ENCODE measurements at regions not wholly inside any gene's neighbourhood (a gene's known extent, or its start where the extent isn't known, plus 50 kb on each side); places are given as distances from the start of the nearest gene placed in this dataset.
A peak's percentile ranks its signal among the peaks of the same experiment; 100 is the strongest.

GRCh38 chr7:131020759-131021261, 286.8 kb upstream of the KLF14 start:
- 80% methylated on average over 7 of the region's 7 CpGs for WGBS (ENCODE audit: insufficient coverage, low coverage, low lambda C conversion rate, missing lambda C conversion rate)
- Histone ChIP-seq H3K4me3 (no peak overlapping the region), H3K9me3 (no peaks in the 10 kb centered on the region), H3K36me3 (no peaks in the 10 kb centered on the region), H3K27me3 (no peaks in the 10 kb centered on the region), H3K4me1 (peaks cover 0 to 7% (median 0%) of the 10 kb centered on the region in 4 donors), H3K27ac (no peak overlapping the region)
- ATAC-seq: no peak
- intact Hi-C loops (cut with DNase I): no loop called here
- no peak for TF ChIP-seq CTCF (IDR thresholded peaks at IDR 0.05)
- TF ChIP-seq POLR2A (IDR thresholded peaks at IDR 0.05): no peak
- DNase-seq: no peak

GRCh38 chr7:131021460-131021859, 287.5 kb upstream of the KLF14 start:
- Histone ChIP-seq H3K4me1 (peaks cover 0 to 5% (median 0%) of the 10 kb centered on the region in 4 donors), H3K27ac (no peak overlapping the region), H3K4me3 (no peak overlapping the region), H3K36me3 (no peaks in the 10 kb centered on the region), H3K9me3 (no peaks in the 10 kb centered on the region), H3K27me3 (no peaks in the 10 kb centered on the region)
- ATAC-seq: peak in 1 of 4 donors; percentile 17
- intact Hi-C loops (cut with DNase I): no loop called here
- no peak for DNase-seq
- TF ChIP-seq CTCF (IDR thresholded peaks at IDR 0.05) (no peak), POLR2A (IDR thresholded peaks at IDR 0.05) (no peak)
- 61% methylated on average over 4 of the region's 5 CpGs for WGBS (ENCODE audit: insufficient coverage, low coverage, low lambda C conversion rate, missing lambda C conversion rate)

- no peaks in the 10 kb centered on the region for H3K36me3 ChIP-seq
- DNase-seq: no peak
- peaks cover 0 to under 1% (median 0%) of the 10 kb centered on the region in 4 donors for H3K4me1 ChIP-seq
- H3K27me3 ChIP-seq: no peaks in the 10 kb centered on the region
- no peaks in the 10 kb centered on the region for H3K9me3 ChIP-seq
- no peak overlapping the region for H3K27ac ChIP-seq
- intact Hi-C loops (cut with DNase I): no loop called here
- TF ChIP-seq POLR2A (IDR thresholded peaks at IDR 0.05): no peak
- no peak for TF ChIP-seq CTCF (IDR thresholded peaks at IDR 0.05)
- H3K4me3 ChIP-seq: no peak overlapping the region
- ATAC-seq: no peak
- 61% methylated on average over 7 of the region's 8 CpGs for WGBS (ENCODE audit: insufficient coverage, low coverage, low lambda C conversion rate, missing lambda C conversion rate)
Observed at GRCh38 chr7:131021902-131022301, 287.9 kb upstream of the KLF14 start.

GRCh38 chr7:131026297-131027000, 292.4 kb upstream of the KLF14 start:
- no peak overlapping the region for H3K27ac ChIP-seq
- ATAC-seq: peak in 1 of 4 donors; percentile 10
- no peaks in the 10 kb centered on the region for H3K27me3 ChIP-seq
- H3K36me3 ChIP-seq: no peaks in the 10 kb centered on the region
- 68% methylated on average over 7 of the region's 7 CpGs for WGBS (ENCODE audit: insufficient coverage, low coverage, low lambda C conversion rate, missing lambda C conversion rate)
- no peak overlapping the region for H3K4me3 ChIP-seq
- no peaks in the 10 kb centered on the region for H3K4me1 ChIP-seq
- no peak for DNase-seq
- H3K9me3 ChIP-seq: no peaks in the 10 kb centered on the region
- intact Hi-C loops (cut with DNase I): no loop called here
- TF ChIP-seq CTCF (IDR thresholded peaks at IDR 0.05) (no peak), POLR2A (IDR thresholded peaks at IDR 0.05) (no peak)
